Endodermal cell (in vitro differentiated cells): ENCODE measurements at regions not wholly inside any gene's neighbourhood (a gene's known extent, or its start where the extent isn't known, plus 50 kb on each side); places are given as distances from the start of the nearest gene placed in this dataset.

Source experiments
- DNase-seq: peaks from one replicate; pipeline ENCODE4 v3.0.0-alpha.2; 2017
- H3K27ac ChIP-seq: 2 replicates; pipeline ENCODE4 v1.5.1; 2013; ENCODE audit warnings: mild to moderate bottlenecking, low read depth, low read length, moderate library complexity
- H3K27me3 ChIP-seq: 2 replicates; pipeline ENCODE4 v1.6.1; 2013; ENCODE audit warnings: mild to moderate bottlenecking, low read length, moderate library complexity; ENCODE audit not compliant: insufficient read depth, control insufficient read depth, poor library complexity, severe bottlenecking
- H3K36me3 ChIP-seq: 2 replicates; pipeline ENCODE4 v1.7.0; 2013; ENCODE audit warnings: mild to moderate bottlenecking, low read length, moderate library complexity; ENCODE audit not compliant: control insufficient read depth, insufficient read depth
- H3K4me1 ChIP-seq: one replicate; pipeline ENCODE4 v1.7.0; 2013; ENCODE audit warnings: low read length; ENCODE audit not compliant: control insufficient read depth, insufficient read depth
- H3K4me3 ChIP-seq: 2 replicates; pipeline ENCODE4 v1.5.1; 2013; ENCODE audit warnings: mild to moderate bottlenecking, low read length, moderate library complexity
- H3K9ac ChIP-seq: 2 replicates; pipeline ENCODE4 v1.6.1; 2013; ENCODE audit warnings: mild to moderate bottlenecking, low read length, moderate library complexity; ENCODE audit not compliant: poor library complexity, severe bottlenecking; ENCODE audit errors: extremely low read depth
- H3K9me3 ChIP-seq: 2 replicates; pipeline ENCODE4 v1.6.1; 2013; ENCODE audit warnings: mild to moderate bottlenecking, low read length, moderate library complexity; ENCODE audit not compliant: control insufficient read depth
- H3K27ac Mint-ChIP-seq: 2 replicates; pipeline ENCODE4 v1.8.0; 2020; ENCODE audit warnings: mixed read lengths
- H3K27me3 Mint-ChIP-seq: 2 replicates; pipeline ENCODE4 v1.8.0; 2021; ENCODE audit warnings: mild to moderate bottlenecking, mixed read lengths; ENCODE audit not compliant: insufficient read depth
- H3K36me3 Mint-ChIP-seq: 2 replicates; pipeline ENCODE4 v1.8.0; 2020; ENCODE audit warnings: low read depth, mixed read lengths
- H3K4me1 Mint-ChIP-seq: 2 replicates; pipeline ENCODE4 v1.8.0; 2020; ENCODE audit warnings: mixed read lengths
- H3K4me3 Mint-ChIP-seq: 2 replicates; pipeline ENCODE4 v1.8.0; 2020; ENCODE audit warnings: mild to moderate bottlenecking, moderate library complexity, mixed read lengths
- H3K9me3 Mint-ChIP-seq: 2 replicates; pipeline ENCODE4 v1.8.0; 2020; ENCODE audit warnings: mild to moderate bottlenecking, mixed read lengths
- CTCF ChIP-seq: fragments of 200-600 bp; sonication (generic); conservative IDR thresholded peaks from 2 replicates; pipeline ENCODE4 v1.5.0; 2021; ENCODE audit warnings: antibody characterized with exemption, mild to moderate bottlenecking
- WGBS, 2 experiments: methylation state at CpG; one replicate each; pipeline versions ENCODE4 v1.1.5 to v1.1.7; 2013; ENCODE audit warnings: missing lambda C conversion rate in 2 of 2, mixed read lengths in 1 of 2; ENCODE audit not compliant: insufficient coverage in 1 of 2, insufficient read length in 1 of 2; 5-methylcytosine and 5-hydroxymethylcytosine counted together

- H3K4me3 ChIP-seq: no peak overlapping the region
- TF ChIP-seq CTCF: no peak
- no peak for DNase-seq
- no peak overlapping the region for H3K4me3 Mint-ChIP-seq
- H3K4me1 Mint-ChIP-seq: peaks cover 7% of the 10 kb centered on the region
- no peaks in the 10 kb centered on the region for H3K9me3 Mint-ChIP-seq
- no peak overlapping the region for H3K9ac ChIP-seq
- no peaks in the 10 kb centered on the region for H3K36me3 Mint-ChIP-seq
- H3K36me3 ChIP-seq: no peaks in the 10 kb centered on the region
- 75 to 88% methylated on average over 11 to 15 of the region's 15 CpGs for WGBS, 2 experiments
- peaks cover 4% of the 10 kb centered on the region for H3K27me3 Mint-ChIP-seq
- no peaks in the 10 kb centered on the region for H3K4me1 ChIP-seq
- H3K27ac ChIP-seq: no peak overlapping the region
- H3K9me3 ChIP-seq: no peaks in the 10 kb centered on the region
- no peak overlapping the region for H3K27ac Mint-ChIP-seq
- H3K27me3 ChIP-seq: no peaks in the 10 kb centered on the region
These were observed 402.8 kb downstream of the MIAT start for GRCh38 chr22:27060190-27060589.

- no peaks in the 10 kb centered on the region for H3K9me3 ChIP-seq
- Mint-ChIP-seq H3K4me1 (peaks cover 14% of the 10 kb centered on the region), H3K4me3 (no peak overlapping the region), H3K27me3 (peaks cover 8% of the 10 kb centered on the region), H3K36me3 (no peaks in the 10 kb centered on the region), H3K27ac (no peak overlapping the region), H3K9me3 (no peaks in the 10 kb centered on the region)
- no peaks in the 10 kb centered on the region for H3K27me3 ChIP-seq
- H3K4me3 ChIP-seq: no peak overlapping the region
- H3K9ac ChIP-seq: no peak overlapping the region
- no peaks in the 10 kb centered on the region for H3K36me3 ChIP-seq
- no peaks in the 10 kb centered on the region for H3K4me1 ChIP-seq
- WGBS, 2 experiments: 92 to 100% methylated on average over 2 of the region's 2 CpGs
- no peak for DNase-seq
- no peak for TF ChIP-seq CTCF
- peak overlapping the region; percentile 49 for H3K27ac ChIP-seq
These were observed 405.5 kb downstream of the MIAT start for GRCh38 chr22:27062910-27063309.

GRCh38 chr22:27063406-27063805, 406.0 kb downstream of the MIAT start:
- 68 to 78% methylated on average over 2 to 5 of the region's 5 CpGs for WGBS, 2 experiments
- no peak for DNase-seq
- no peak for TF ChIP-seq CTCF
- H3K4me1 ChIP-seq: no peaks in the 10 kb centered on the region
- H3K27ac Mint-ChIP-seq: no peak overlapping the region
- H3K9me3 Mint-ChIP-seq: no peaks in the 10 kb centered on the region
- H3K4me1 Mint-ChIP-seq: peaks cover 14% of the 10 kb centered on the region
- peaks cover 8% of the 10 kb centered on the region for H3K27me3 Mint-ChIP-seq
- H3K4me3 Mint-ChIP-seq: no peak overlapping the region
- no peak overlapping the region for H3K4me3 ChIP-seq
- peak overlapping the region; percentile 49 for H3K27ac ChIP-seq
- H3K9me3 ChIP-seq: no peaks in the 10 kb centered on the region
- no peaks in the 10 kb centered on the region for H3K27me3 ChIP-seq
- no peaks in the 10 kb centered on the region for H3K36me3 ChIP-seq
- H3K36me3 Mint-ChIP-seq: no peaks in the 10 kb centered on the region
- no peak overlapping the region for H3K9ac ChIP-seq
